ENCODE measurements at regions not wholly inside any gene's neighbourhood (a gene's known extent, or its start where the extent isn't known, plus 50 kb on each side); places are given as distances from the start of the nearest gene placed in this dataset.

- no peaks in the 10 kb centered on the region for H3K4me1 ChIP-seq (ENCODE audit: control insufficient read depth, extremely low read depth, insufficient read depth, low read length)
- H2AFZ ChIP-seq (ENCODE audit: control insufficient read depth, low read length): no peak overlapping the region
- dilution Hi-C loops (cut with MboI; ENCODE audit: extremely low pct_ligation_motif_present, low sequenced_read_pairs): no loop called here
- H3K36me3 ChIP-seq (ENCODE audit: control insufficient read depth in 2 of 2, extremely low read depth in 1 of 2, insufficient read depth in 2 of 2, low read length in 2 of 2): no peaks in the 10 kb centered on the region
- H3K9ac ChIP-seq (ENCODE audit: control insufficient read depth, extremely low read depth, insufficient read depth, low read length): no peak overlapping the region
- H3K27me3 ChIP-seq (ENCODE audit: control insufficient read depth, extremely low read depth, insufficient read depth, low read length): no peaks in the 10 kb centered on the region
- H3K4me2 ChIP-seq (ENCODE audit: control insufficient read depth, extremely low read depth, insufficient read depth, low read depth, low read length): no peak overlapping the region
- no peak overlapping the region for H3K4me3 ChIP-seq (ENCODE audit: control insufficient read depth in 2 of 3, extremely low read depth in 1 of 3, insufficient read depth in 2 of 3, low read depth in 1 of 3, low read length in 3 of 3)
- no peak overlapping the region for H3K27ac ChIP-seq (ENCODE audit: control insufficient read depth, insufficient read depth, low read length)
- H3K79me2 ChIP-seq (ENCODE audit: control insufficient read depth, insufficient read depth, low read length): no peaks in the 10 kb centered on the region
- no peaks in the 10 kb centered on the region for H3K9me3 ChIP-seq (ENCODE audit: control insufficient read depth, low read depth, low read length)
- DNase-seq (ENCODE audit: low read depth, low spot score): no peak
- no peaks in the 10 kb centered on the region for H4K20me1 ChIP-seq (ENCODE audit: control insufficient read depth, extremely low read depth, insufficient read depth, low read length)
- TF ChIP-seq EZH2 (IDR thresholded peaks at IDR 0.05; ENCODE audit: low read length) (no peak), CTCF (optimal IDR thresholded peaks at IDR 0.05 in 1 of 3, IDR thresholded peaks at IDR 0.05 in 1 of 3, conservative IDR thresholded peaks at IDR 0.05 in 1 of 3; ENCODE audit: extremely low read depth in 1 of 3, insufficient read depth in 2 of 3, low read length in 3 of 3) (no peak)
- no peak for FAIRE-seq
- H3K9me1 ChIP-seq (ENCODE audit: control insufficient read depth, extremely low read depth, insufficient read depth, low read length): no peaks in the 10 kb centered on the region
Measured at GRCh38 chr7:131202451-131202850, 125.2 kb upstream of the MKLN1 start.

GRCh38 chr7:131203291-131203976 lies 124.2 kb upstream of the MKLN1 start:
- Histone ChIP-seq H3K36me3 (ENCODE audit: control insufficient read depth in 2 of 2, extremely low read depth in 1 of 2, insufficient read depth in 2 of 2, low read length in 2 of 2) (no peaks in the 10 kb centered on the region), H3K9me1 (ENCODE audit: control insufficient read depth, extremely low read depth, insufficient read depth, low read length) (no peaks in the 10 kb centered on the region), H3K9me3 (ENCODE audit: control insufficient read depth, low read depth, low read length) (no peaks in the 10 kb centered on the region), H3K9ac (ENCODE audit: control insufficient read depth, extremely low read depth, insufficient read depth, low read length) (no peak overlapping the region), H3K27ac (ENCODE audit: control insufficient read depth, insufficient read depth, low read length) (no peak overlapping the region), H3K4me3 (ENCODE audit: control insufficient read depth in 2 of 3, extremely low read depth in 1 of 3, insufficient read depth in 2 of 3, low read depth in 1 of 3, low read length in 3 of 3) (no peak overlapping the region), H3K4me1 (ENCODE audit: control insufficient read depth, extremely low read depth, insufficient read depth, low read length) (no peaks in the 10 kb centered on the region), H3K79me2 (ENCODE audit: control insufficient read depth, insufficient read depth, low read length) (no peaks in the 10 kb centered on the region), H3K27me3 (ENCODE audit: control insufficient read depth, extremely low read depth, insufficient read depth, low read length) (no peaks in the 10 kb centered on the region), H2AFZ (ENCODE audit: control insufficient read depth, low read length) (no peak overlapping the region), H4K20me1 (ENCODE audit: control insufficient read depth, extremely low read depth, insufficient read depth, low read length) (no peaks in the 10 kb centered on the region), H3K4me2 (ENCODE audit: control insufficient read depth, extremely low read depth, insufficient read depth, low read depth, low read length) (no peak overlapping the region)
- TF ChIP-seq CTCF (optimal IDR thresholded peaks at IDR 0.05 in 1 of 3, IDR thresholded peaks at IDR 0.05 in 1 of 3, conservative IDR thresholded peaks at IDR 0.05 in 1 of 3; ENCODE audit: extremely low read depth in 1 of 3, insufficient read depth in 2 of 3, low read length in 3 of 3): no peak
- no peak for TF ChIP-seq EZH2 (IDR thresholded peaks at IDR 0.05; ENCODE audit: low read length)
- no peak for FAIRE-seq
- dilution Hi-C loops (cut with MboI; ENCODE audit: extremely low pct_ligation_motif_present, low sequenced_read_pairs): no loop called here
- no peak for DNase-seq (ENCODE audit: low read depth, low spot score)

Data from keratinocyte (primary cell).